ENCODE measurements at regions not wholly inside any gene's neighbourhood (a gene's known extent, or its start where the extent isn't known, plus 50 kb on each side); places are given as distances from the start of the nearest gene placed in this dataset.

DNA sequence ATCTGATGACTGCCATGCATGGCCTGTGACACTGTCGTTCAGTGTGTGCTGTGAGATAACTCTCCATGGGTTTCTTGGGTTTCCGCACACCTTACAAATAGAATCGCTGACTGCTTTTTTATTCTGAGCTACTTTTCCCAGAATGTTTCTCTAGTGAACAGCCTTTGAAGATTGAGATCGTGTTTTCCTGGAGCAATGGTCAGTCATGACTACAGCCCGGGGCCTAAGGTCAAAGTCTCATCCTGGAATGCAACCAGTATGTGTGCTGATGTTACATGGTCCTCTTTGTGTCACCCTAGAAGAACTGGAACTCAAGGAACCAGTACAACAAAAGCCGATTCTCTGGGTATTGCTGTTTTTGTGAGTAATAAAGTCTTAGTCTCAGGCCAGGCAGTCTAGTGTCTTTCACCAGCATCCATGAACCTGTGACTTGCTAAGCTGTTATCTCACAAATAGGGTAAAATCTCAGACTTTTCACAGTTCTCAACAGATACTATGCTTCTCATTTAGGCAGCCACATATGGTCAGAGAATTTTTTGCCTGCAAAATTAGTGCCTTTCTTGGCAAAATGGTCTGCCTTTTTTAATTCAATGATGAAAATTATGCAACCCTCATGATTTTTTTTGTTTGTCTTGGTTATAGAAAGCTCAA is 124.9 kb upstream of the PIEZO2 start:
- TF ChIP-seq, protein P1, sequence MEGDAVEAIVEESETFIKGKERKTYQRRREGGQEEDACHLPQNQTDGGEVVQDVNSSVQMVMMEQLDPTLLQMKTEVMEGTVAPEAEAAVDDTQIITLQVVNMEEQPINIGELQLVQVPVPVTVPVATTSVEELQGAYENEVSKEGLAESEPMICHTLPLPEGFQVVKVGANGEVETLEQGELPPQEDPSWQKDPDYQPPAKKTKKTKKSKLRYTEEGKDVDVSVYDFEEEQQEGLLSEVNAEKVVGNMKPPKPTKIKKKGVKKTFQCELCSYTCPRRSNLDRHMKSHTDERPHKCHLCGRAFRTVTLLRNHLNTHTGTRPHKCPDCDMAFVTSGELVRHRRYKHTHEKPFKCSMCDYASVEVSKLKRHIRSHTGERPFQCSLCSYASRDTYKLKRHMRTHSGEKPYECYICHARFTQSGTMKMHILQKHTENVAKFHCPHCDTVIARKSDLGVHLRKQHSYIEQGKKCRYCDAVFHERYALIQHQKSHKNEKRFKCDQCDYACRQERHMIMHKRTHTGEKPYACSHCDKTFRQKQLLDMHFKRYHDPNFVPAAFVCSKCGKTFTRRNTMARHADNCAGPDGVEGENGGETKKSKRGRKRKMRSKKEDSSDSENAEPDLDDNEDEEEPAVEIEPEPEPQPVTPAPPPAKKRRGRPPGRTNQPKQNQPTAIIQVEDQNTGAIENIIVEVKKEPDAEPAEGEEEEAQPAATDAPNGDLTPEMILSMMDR (IDR thresholded peaks at IDR 0.05 in 2 of 3, conservative IDR thresholded peaks at IDR 0.05 in 1 of 3; ENCODE audit: insufficient read depth in 2 of 3, low read depth in 1 of 3, low read length in 3 of 3), result no peak
- TF ChIP-seq TAF7 (tag; IDR thresholded peaks at IDR 0.05) (no peak), POLR2AphosphoS2 (IDR thresholded peaks at IDR 0.05; ENCODE audit: low read length) (no peak), FOS (IDR thresholded peaks at IDR 0.05; ENCODE audit: extremely low read depth, insufficient read length) (no peak), POLR2A (conservative IDR thresholded peaks at IDR 0.05) (no peak), EZH2 (IDR thresholded peaks at IDR 0.05; ENCODE audit: borderline replicate concordance, low read depth, low read length) (no peak), NCOA1 (IDR thresholded peaks at IDR 0.05; ENCODE audit: low read depth) (no peak), MTA3 (IDR thresholded peaks at IDR 0.05; ENCODE audit: borderline replicate concordance) (no peak)
- TF ChIP-seq, protein P2, sequence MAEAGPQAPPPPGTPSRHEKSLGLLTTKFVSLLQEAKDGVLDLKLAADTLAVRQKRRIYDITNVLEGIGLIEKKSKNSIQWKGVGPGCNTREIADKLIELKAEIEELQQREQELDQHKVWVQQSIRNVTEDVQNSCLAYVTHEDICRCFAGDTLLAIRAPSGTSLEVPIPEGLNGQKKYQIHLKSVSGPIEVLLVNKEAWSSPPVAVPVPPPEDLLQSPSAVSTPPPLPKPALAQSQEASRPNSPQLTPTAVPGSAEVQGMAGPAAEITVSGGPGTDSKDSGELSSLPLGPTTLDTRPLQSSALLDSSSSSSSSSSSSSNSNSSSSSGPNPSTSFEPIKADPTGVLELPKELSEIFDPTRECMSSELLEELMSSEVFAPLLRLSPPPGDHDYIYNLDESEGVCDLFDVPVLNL (CRISPR knock-in tag; IDR thresholded peaks at IDR 0.05; ENCODE audit: low read depth), result no peak

All from K562 (cell line).